ENCODE measurements at regions not wholly inside any gene's neighbourhood (a gene's known extent, or its start where the extent isn't known, plus 50 kb on each side); places are given as distances from the start of the nearest gene placed in this dataset.

- Histone ChIP-seq H3K4me2 (ENCODE audit: low read depth, low read length) (no peak overlapping the region), H3K14ac (replicated peaks; ENCODE audit: low read depth, low read length) (no peak overlapping the region), H3K18ac (ENCODE audit: low read depth, low read length) (no peak overlapping the region), H3K9me3 (ENCODE audit: control insufficient read depth, insufficient read depth, low read length) (no peaks in the 10 kb centered on the region), H3K4me1 (ENCODE audit: control insufficient read depth, insufficient read depth, low read length) (peaks cover 13% of the 10 kb centered on the region), H3K9me1 (ENCODE audit: insufficient read depth, low read length) (peaks cover 10% of the 10 kb centered on the region), H3K79me1 (ENCODE audit: low read depth in 1 of 2, low read length in 2 of 2) (no peaks in the 10 kb centered on the region), H4K20me1 (ENCODE audit: insufficient read depth, low read length) (0 out of 2 replicates have a peak, but pooled peaks cover 2% of the 10 kb centered on the region), H3K36me3 (ENCODE audit: control insufficient read depth, insufficient read depth, low read length) (no peaks in the 10 kb centered on the region), H2BK120ac (ENCODE audit: low read depth, low read length) (no peak overlapping the region), H2AK9ac (replicated peaks; ENCODE audit: low read depth, low read length, poor library complexity) (no peak overlapping the region), H3K56ac (ENCODE audit: extremely low read depth, insufficient read depth, low read length) (no peak overlapping the region), H4K8ac (ENCODE audit: low read depth in 2 of 2, low read length in 2 of 2) (no peak overlapping the region), H3K23ac (ENCODE audit: low read depth, low read length) (no peak overlapping the region), H3K27ac (ENCODE audit: insufficient read depth, low read length) (no peak overlapping the region), H3K4ac (ENCODE audit: low read depth, low read length) (no peak overlapping the region), H2BK5ac (ENCODE audit: low read depth, low read length, poor library complexity, severe bottlenecking) (no peak overlapping the region), H4K5ac (ENCODE audit: low read depth, low read length) (no peak overlapping the region), H2BK15ac (ENCODE audit: low read depth, low read length) (no peak overlapping the region), H3K9ac (ENCODE audit: low read depth, low read length) (no peak overlapping the region), H3K4me3 (ENCODE audit: insufficient read depth, low read depth, low read length) (no peak overlapping the region), H2BK20ac (ENCODE audit: low read depth, low read length) (no peak overlapping the region), H4K91ac (ENCODE audit: insufficient read depth, low read depth, low read length) (no peak overlapping the region), H2AFZ (replicated peaks; ENCODE audit: low read length, poor library complexity) (no peak overlapping the region), H2AK5ac (ENCODE audit: low read depth, low read length) (no peak overlapping the region), H3K27me3 (ENCODE audit: control insufficient read depth, insufficient read depth, low read length) (peaks cover 43% of the 10 kb centered on the region)
- intact Hi-C loops (cut with micrococcal nuclease) (no loop called here), dilution Hi-C loops (cut with HindIII; ENCODE audit: low sequenced_read_pairs, unreplicated experiment) (no loop called here), in situ Hi-C loops (cut with MboI; ENCODE audit: low sequenced_read_pairs) (no loop called here)
- DNase-seq: no peak
- BruUV-seq (replicated peaks): no TSS peak
- ChIA-PET CTCF (no interaction called here), POLR2A (ENCODE audit: unreplicated experiment) (no interaction called here)
- no peak for TF ChIP-seq RFX5 (IDR thresholded peaks at IDR 0.05; ENCODE audit: low read depth, low read length)
- TF ChIP-seq POLR2A (IDR thresholded peaks at IDR 0.05; ENCODE audit: low read depth, low read length): no peak
- TF ChIP-seq NFE2L2 (IDR thresholded peaks at IDR 0.05; ENCODE audit: low read depth, low read length): no peak
- no peak for TF ChIP-seq BHLHE40 (IDR thresholded peaks at IDR 0.05; ENCODE audit: low read depth, low read length)
- TF ChIP-seq RAD21 (IDR thresholded peaks at IDR 0.05; ENCODE audit: low read length): no peak
- no peak for TF ChIP-seq FOS (IDR thresholded peaks at IDR 0.05; ENCODE audit: low read depth, low read length)
- TF ChIP-seq CEBPB (IDR thresholded peaks at IDR 0.05; ENCODE audit: low read depth, low read length): no peak
- TF ChIP-seq CHD1 (IDR thresholded peaks at IDR 0.05; ENCODE audit: low read depth, low read length): no peak
- no peak for TF ChIP-seq MAFK (IDR thresholded peaks at IDR 0.05; ENCODE audit: low read depth, low read length)
- no peak for ATAC-seq (ENCODE audit: low read depth)
- 56% methylated on average over 2 of the region's 5 CpGs; no CpG with 5 or more reads in 1 of the 2 experiments for WGBS, 2 experiments (ENCODE audit: extremely low coverage in 2 of 2, insufficient read length in 1 of 2)
Observed at GRCh38 chr20:36090223-36090622, 64.3 kb upstream of the EPB41L1 start.

Measured in IMR-90 (cell line).